Neuronal stem cell (in vitro differentiated cells): ENCODE measurements at regions not wholly inside any gene's neighbourhood (a gene's known extent, or its start where the extent isn't known, plus 50 kb on each side); places are given as distances from the start of the nearest gene placed in this dataset.

Source experiments
- DNase-seq: peaks from one replicate; pipeline ENCODE4 v3.0.0-alpha.2; 2013; ENCODE audit warnings: low spot score
- H2AFZ ChIP-seq: one replicate; pipeline ENCODE4 v1.6.1; 2013; ENCODE audit warnings: mild to moderate bottlenecking, low read length, inconsistent platforms
- H2AK5ac ChIP-seq: 2 replicates; pipeline ENCODE4 v1.6.1; 2013; ENCODE audit warnings: low read depth, mild to moderate bottlenecking, inconsistent platforms, low read length, moderate library complexity, mixed read lengths
- H2BK120ac ChIP-seq: 2 replicates; pipeline ENCODE4 v1.6.1; 2013; ENCODE audit warnings: low read depth, mild to moderate bottlenecking, inconsistent platforms, low read length, moderate library complexity, mixed read lengths
- H2BK12ac ChIP-seq: one replicate; pipeline ENCODE4 v1.6.1; 2013; ENCODE audit warnings: low read length, inconsistent platforms
- H2BK15ac ChIP-seq: 2 replicates; pipeline ENCODE4 v1.6.1; 2013; ENCODE audit warnings: mild to moderate bottlenecking, low read length, inconsistent platforms, mixed read lengths
- H2BK5ac ChIP-seq: one replicate; pipeline ENCODE4 v1.6.1; 2013; ENCODE audit warnings: inconsistent platforms, mild to moderate bottlenecking, low read length, moderate library complexity
- H3K14ac ChIP-seq: one replicate; pipeline ENCODE4 v1.6.1; 2013; ENCODE audit warnings: low read length, inconsistent platforms
- H3K18ac ChIP-seq: 2 replicates; pipeline ENCODE4 v1.6.1; 2013; ENCODE audit warnings: low read length, inconsistent platforms
- H3K23ac ChIP-seq: 2 replicates; pipeline ENCODE4 v1.6.1; 2013; ENCODE audit warnings: low read depth, mild to moderate bottlenecking, mixed read lengths, low read length, inconsistent platforms; ENCODE audit not compliant: poor library complexity
- H3K27ac ChIP-seq: replicated peaks from 3 replicates; pipeline ENCODE4 v1.5.1; 2013; ENCODE audit warnings: low read length, inconsistent platforms
- H3K27me3 ChIP-seq, 3 experiments: 2 replicates each; pipeline ENCODE4 v1.6.1; 2013; ENCODE audit warnings: low read length in 3 of 3, mild to moderate bottlenecking in 2 of 3, inconsistent platforms in 1 of 3, low read depth in 1 of 3, mixed read lengths in 1 of 3, moderate library complexity in 1 of 3; ENCODE audit not compliant: control insufficient read depth in 3 of 3, insufficient read depth in 3 of 3
- H3K36me3 ChIP-seq, 2 donors: replicated peaks in 1 of 2; 2 replicates each; pipeline ENCODE4 v1.6.1; 2013; ENCODE audit warnings: low read length in 2 of 2; ENCODE audit not compliant: control insufficient read depth in 2 of 2, insufficient read depth in 2 of 2
- H3K4ac ChIP-seq: 2 replicates; pipeline ENCODE4 v1.6.1; 2013; ENCODE audit warnings: inconsistent platforms, mild to moderate bottlenecking, low read length, moderate library complexity
- H3K4me1 ChIP-seq, 2 donors: 1 replicate in 1 of 2; 2 replicates in 1 of 2; pipeline ENCODE4 v1.6.1; 2013; ENCODE audit warnings: low read length in 2 of 2, low read depth in 1 of 2; ENCODE audit not compliant: control insufficient read depth in 2 of 2, insufficient read depth in 1 of 2
- H3K4me2 ChIP-seq: one replicate; pipeline ENCODE4 v1.6.1; 2013; ENCODE audit warnings: mild to moderate bottlenecking, low read length, inconsistent platforms; ENCODE audit not compliant: insufficient read depth, poor library complexity, severe bottlenecking
- H3K4me3 ChIP-seq, 2 donors: 2 replicates each; pipeline ENCODE4 v1.5.1; 2013; ENCODE audit warnings: low read length in 2 of 2, mild to moderate bottlenecking in 2 of 2, inconsistent platforms in 1 of 2, moderate library complexity in 1 of 2
- H3K79me1 ChIP-seq: one replicate; pipeline ENCODE4 v1.6.1; 2013; ENCODE audit warnings: low read depth, mild to moderate bottlenecking, inconsistent platforms, low read length, moderate library complexity
- H3K9ac ChIP-seq: one replicate; pipeline ENCODE4 v1.6.1; 2013; ENCODE audit warnings: mild to moderate bottlenecking, low read depth, low read length, inconsistent platforms; ENCODE audit not compliant: poor library complexity
- H3K9me3 ChIP-seq, 2 donors: replicated peaks in 1 of 2; 2 replicates each; pipeline versions ENCODE3 to v1.6.1; 2013; ENCODE audit warnings: low read length in 2 of 2, mild to moderate bottlenecking in 2 of 2, inconsistent platforms in 1 of 2, low read depth in 1 of 2, mixed read lengths in 1 of 2, moderate library complexity in 1 of 2; ENCODE audit not compliant: control insufficient read depth in 2 of 2, insufficient read depth in 1 of 2
- H4K8ac ChIP-seq: one replicate; pipeline ENCODE4 v1.6.1; 2013; ENCODE audit warnings: low read depth, mild to moderate bottlenecking, inconsistent platforms, low read length, moderate library complexity
- H4K91ac ChIP-seq: one replicate; pipeline ENCODE4 v1.6.1; 2013; ENCODE audit warnings: low read length, low read depth, mild to moderate bottlenecking, inconsistent platforms; ENCODE audit not compliant: poor library complexity
- WGBS, 2 donors: extraction: QIAGEN DNeasy Blood & Tissue Kit; methylation state at CpG; one replicate each; pipeline ENCODE4 v1.1.7; 2013; ENCODE audit warnings: missing lambda C conversion rate in 2 of 2, mixed read lengths in 1 of 2; ENCODE audit not compliant: insufficient read length in 2 of 2, insufficient replicate concordance in 1 of 2; ENCODE audit errors: extremely low coverage in 2 of 2; 5-methylcytosine and 5-hydroxymethylcytosine counted together

DNA sequence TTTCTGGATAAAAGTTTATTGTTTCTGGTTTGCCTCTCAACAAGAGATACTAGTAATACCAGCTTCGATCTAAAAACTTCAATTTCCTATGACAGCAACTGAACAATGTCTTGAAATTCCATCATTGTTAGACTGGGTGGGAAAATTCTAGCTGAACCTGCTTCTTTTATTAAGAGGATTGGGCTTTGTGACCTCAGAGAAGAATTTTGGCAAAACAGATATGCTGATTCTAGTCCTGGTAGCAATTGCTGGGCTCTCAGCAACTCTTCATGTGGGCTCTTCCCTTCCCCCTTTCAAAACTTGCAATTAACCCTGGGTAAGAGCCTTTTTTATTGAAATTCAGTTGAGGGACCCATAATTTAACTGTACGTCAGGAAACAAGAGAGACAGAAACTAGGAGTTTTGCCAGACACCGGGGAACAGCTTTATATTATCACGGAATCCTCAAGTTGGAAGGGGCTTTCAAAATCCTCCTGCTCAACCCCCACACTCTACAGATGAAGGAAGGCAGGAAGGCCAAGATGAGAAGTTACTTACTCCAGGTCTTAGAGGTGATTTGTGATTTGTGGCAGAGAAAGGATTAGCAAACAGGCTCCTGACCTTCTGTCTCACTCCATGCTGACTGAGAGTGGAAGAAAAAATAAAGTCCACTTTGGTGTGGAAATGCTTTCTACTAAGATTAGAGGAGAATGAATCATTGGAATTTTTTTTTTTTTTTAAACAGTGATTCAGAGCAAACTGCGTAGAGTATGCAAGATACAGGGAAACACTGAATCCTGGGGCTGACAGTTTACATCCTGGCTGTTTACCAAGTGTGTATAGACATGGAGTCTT is 239.0 kb upstream of the ATP2B1 start:
- Histone ChIP-seq H3K79me1 (no peaks in the 10 kb centered on the region), H2AK5ac (no peak overlapping the region), H3K4ac (no peak overlapping the region), H3K27me3 (no peaks in the 10 kb centered on the region), H2BK5ac (no peak overlapping the region), H3K18ac (no peak overlapping the region), H2BK120ac (no peak overlapping the region), H2AFZ (peak overlapping the region; percentile 55), H3K4me2 (no peak overlapping the region), H4K8ac (no peak overlapping the region), H3K4me3 (no peak overlapping the region), H2BK12ac (no peak overlapping the region), H3K14ac (no peak overlapping the region), H4K91ac (no peak overlapping the region), H3K4me1 (peaks cover 9 to 32% of the 10 kb centered on the region in 2 donors), H3K36me3 (no peaks in the 10 kb centered on the region), H3K9me3 (no peaks in the 10 kb centered on the region), H3K23ac (no peak overlapping the region), H3K27ac (no peak overlapping the region), H3K9ac (no peak overlapping the region), H2BK15ac (no peak overlapping the region)
- no peak for DNase-seq
- no CpG with 5 or more reads among the region's 5 CpGs for WGBS, 2 donors

DNA sequence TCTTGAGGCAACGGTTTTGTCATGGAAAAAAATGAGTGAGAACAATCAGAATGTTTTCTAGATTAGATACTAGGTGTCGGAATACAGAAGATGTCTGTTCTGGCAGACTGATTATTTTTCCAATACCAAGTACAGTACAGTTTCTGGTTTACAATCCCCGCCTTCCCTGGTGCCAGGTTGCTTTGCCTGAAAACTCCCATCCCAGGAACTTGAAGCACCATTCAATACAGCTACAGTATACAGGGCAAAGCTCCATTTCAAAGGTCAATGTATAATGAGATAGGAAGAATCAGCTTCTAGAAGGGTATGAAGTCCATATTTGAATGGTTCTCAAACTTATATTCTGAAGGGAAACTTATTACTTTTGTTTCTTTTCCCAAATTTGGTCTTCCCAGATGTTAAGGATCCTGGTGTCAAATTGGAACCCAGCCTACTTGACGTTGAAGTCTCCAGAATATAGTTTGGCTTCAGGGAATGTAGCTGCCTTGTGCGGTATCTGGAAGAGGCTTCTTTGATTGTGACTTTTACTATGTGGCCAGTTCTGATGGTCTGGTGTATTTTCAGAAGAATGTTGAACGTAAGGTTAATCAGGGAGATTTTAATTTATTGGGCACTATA is 238.0 kb upstream of the ATP2B1 start:
- no CpG with 5 or more reads among the region's 6 CpGs for WGBS, 2 donors
- H3K9me3 ChIP-seq: no peaks in the 10 kb centered on the region
- H3K4me1 ChIP-seq: peaks cover 9 to 34% of the 10 kb centered on the region in 2 donors
- H4K91ac ChIP-seq: no peak overlapping the region
- H2AFZ ChIP-seq: no peak overlapping the region
- no peak overlapping the region for H3K4me3 ChIP-seq
- no peak overlapping the region for H2BK12ac ChIP-seq
- H3K27me3 ChIP-seq: no peaks in the 10 kb centered on the region
- no peaks in the 10 kb centered on the region for H3K36me3 ChIP-seq
- no peak overlapping the region for H3K14ac ChIP-seq
- H3K9ac ChIP-seq: no peak overlapping the region
- H2BK15ac ChIP-seq: no peak overlapping the region
- H3K79me1 ChIP-seq: no peaks in the 10 kb centered on the region
- no peak overlapping the region for H3K18ac ChIP-seq
- no peak overlapping the region for H2AK5ac ChIP-seq
- DNase-seq: no peak
- H3K4ac ChIP-seq: no peak overlapping the region
- no peak overlapping the region for H3K4me2 ChIP-seq
- no peak overlapping the region for H2BK120ac ChIP-seq
- no peak overlapping the region for H4K8ac ChIP-seq
- no peak overlapping the region for H3K23ac ChIP-seq
- no peak overlapping the region for H3K27ac ChIP-seq
- H2BK5ac ChIP-seq: no peak overlapping the region

DNA sequence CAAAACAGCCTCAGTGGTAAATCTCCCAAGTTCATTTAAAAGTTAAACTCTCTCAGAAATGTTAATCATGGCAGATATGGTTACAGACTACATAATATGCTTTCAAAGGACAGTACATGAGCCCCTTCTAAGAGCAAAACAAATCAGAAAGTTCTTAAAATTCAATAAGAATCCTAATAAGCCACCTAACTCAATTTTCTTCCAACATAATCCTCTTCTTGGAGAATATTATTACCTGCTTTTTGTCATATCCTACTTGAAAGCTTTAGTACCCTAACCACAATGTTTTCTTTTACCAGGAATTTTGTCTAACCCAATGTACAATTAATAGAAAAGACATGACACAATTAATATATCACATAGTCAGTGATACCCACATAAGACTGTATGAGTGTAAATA is 236.5 kb upstream of the ATP2B1 start:
- H3K23ac ChIP-seq: no peak overlapping the region
- no peaks in the 10 kb centered on the region for H3K9me3 ChIP-seq
- H3K27me3 ChIP-seq: no peaks in the 10 kb centered on the region
- H3K18ac ChIP-seq: no peak overlapping the region
- no peak for DNase-seq
- no peak overlapping the region for H3K4ac ChIP-seq
- H3K9ac ChIP-seq: no peak overlapping the region
- H4K8ac ChIP-seq: no peak overlapping the region
- no peaks in the 10 kb centered on the region for H3K36me3 ChIP-seq
- H3K14ac ChIP-seq: no peak overlapping the region
- H2AFZ ChIP-seq: no peak overlapping the region
- H2BK15ac ChIP-seq: no peak overlapping the region
- H3K4me3 ChIP-seq: no peak overlapping the region
- no peak overlapping the region for H3K4me2 ChIP-seq
- no peak overlapping the region for H3K27ac ChIP-seq
- peaks cover 9 to 34% of the 10 kb centered on the region in 2 donors for H3K4me1 ChIP-seq
- no peak overlapping the region for H4K91ac ChIP-seq
- no peak overlapping the region for H2BK120ac ChIP-seq
- H2BK5ac ChIP-seq: no peak overlapping the region
- H3K79me1 ChIP-seq: no peaks in the 10 kb centered on the region
- H2BK12ac ChIP-seq: no peak overlapping the region
- H2AK5ac ChIP-seq: no peak overlapping the region

DNA sequence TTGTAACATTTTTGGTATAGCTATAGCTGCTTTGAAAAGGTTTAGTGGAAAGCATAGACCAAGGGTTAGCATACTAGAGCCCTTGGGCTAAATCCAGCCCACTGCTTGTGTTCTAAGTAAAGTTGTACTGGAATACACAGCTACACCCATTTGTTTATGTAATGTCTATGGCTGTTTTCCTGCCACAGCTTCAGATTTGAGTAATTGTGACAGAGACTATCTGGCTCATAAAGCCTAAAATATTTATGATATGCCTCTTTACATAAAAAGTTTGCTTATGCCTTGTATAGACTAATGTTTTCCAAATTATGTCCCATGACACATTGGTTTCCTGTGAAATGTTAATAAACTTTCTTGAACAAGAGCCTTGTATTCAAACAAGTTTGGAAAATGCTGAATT is 234.8 kb upstream of the ATP2B1 start:
- Histone ChIP-seq H2BK15ac (no peak overlapping the region), H3K27me3 (no peaks in the 10 kb centered on the region), H3K79me1 (no peaks in the 10 kb centered on the region), H3K4me2 (no peak overlapping the region), H3K27ac (no peak overlapping the region), H3K4me1 (peaks cover 9 to 18% of the 10 kb centered on the region in 2 donors), H2AFZ (no peak overlapping the region), H3K9ac (no peak overlapping the region), H4K8ac (no peak overlapping the region), H2BK5ac (no peak overlapping the region), H3K4ac (no peak overlapping the region), H2BK12ac (no peak overlapping the region), H4K91ac (no peak overlapping the region), H2BK120ac (no peak overlapping the region), H2AK5ac (no peak overlapping the region), H3K4me3 (no peak overlapping the region), H3K9me3 (no peaks in the 10 kb centered on the region), H3K23ac (no peak overlapping the region), H3K18ac (no peak overlapping the region), H3K36me3 (no peaks in the 10 kb centered on the region), H3K14ac (no peak overlapping the region)
- no peak for DNase-seq
